PC-3 (cell line): ENCODE measurements at regions not wholly inside any gene's neighbourhood (a gene's known extent, or its start where the extent isn't known, plus 50 kb on each side); places are given as distances from the start of the nearest gene placed in this dataset.

ENCODE experiments used
- ATAC-seq: fragments of 200-7000 bp; cut with Tn5 transposase; 2 replicates; pipeline ENCODE4 v1.9.1; 2020; ENCODE audit warnings: mild to moderate bottlenecking, moderate library complexity
- BruUV-seq: library from RNA; stranded (reverse); fragments of 400-500 nt; replicated peaks from 2 replicates; lab custom pipeline; 2021; lab: Mats Ljungman, UMichigan
- CTCF ChIA-PET: fragments of 300-600 bp; sonication (Branson Sonifier 250); formaldehyde crosslinking; loops from one replicate; lab custom pipeline; 2022; ENCODE audit warnings: antibody characterized with exemption; lab: Charles Lee
- POLR2A ChIA-PET: fragments of 300-600 bp; sonication (Branson Sonifier 250); formaldehyde crosslinking; loops from one replicate; lab custom pipeline; 2022; ENCODE audit warnings: antibody characterized with exemption; ENCODE audit not compliant: unreplicated experiment; lab: Charles Lee
- DNase-seq: peaks from one replicate; pipeline ENCODE4 v3.0.0-alpha.2; 2015
- H2AFZ ChIP-seq: fragments of 300-600 bp; sonication (generic); 2 replicates; pipeline ENCODE4 v1.6.0; 2016; ENCODE audit warnings: antibody characterized with exemption, low read length
- H3F3A ChIP-seq: fragments of 300-600 bp; sonication (generic); one replicate; pipeline ENCODE4 v1.6.0; 2017; ENCODE audit warnings: antibody characterized with exemption, low read length, control low read depth, mild to moderate bottlenecking; ENCODE audit not compliant: unreplicated experiment
- H3K27ac ChIP-seq: fragments of 300-600 bp; sonication (generic); 2 replicates; pipeline ENCODE4 v1.5.1; 2016; ENCODE audit warnings: mild to moderate bottlenecking, low read length
- H3K27me3 ChIP-seq: fragments of 300-600 bp; sonication (generic); 2 replicates; pipeline ENCODE4 v1.6.1; 2016; ENCODE audit warnings: low read length, mixed read lengths
- H3K36me3 ChIP-seq: fragments of 300-600 bp; sonication (generic); 2 replicates; pipeline ENCODE4 v1.6.1; 2016; ENCODE audit warnings: low read depth, mixed run types, low read length, mixed read lengths
- H3K4me1 ChIP-seq: fragments of 300-600 bp; sonication (generic); 2 replicates; pipeline ENCODE4 v1.5.1; 2016; ENCODE audit warnings: low read length; ENCODE audit not compliant: insufficient read depth
- H3K4me2 ChIP-seq: fragments of 300-600 bp; sonication (generic); 2 replicates; pipeline ENCODE4 v1.6.0; 2016; ENCODE audit warnings: low read length
- H3K4me3 ChIP-seq: fragments of 300-600 bp; sonication (generic); 2 replicates; pipeline ENCODE4 v1.5.1; 2016; ENCODE audit warnings: mild to moderate bottlenecking, low read length, mixed read lengths
- H3K79me2 ChIP-seq: fragments of 300-600 bp; sonication (generic); 2 replicates; pipeline ENCODE4 v1.6.1; 2017; ENCODE audit warnings: low read length, mixed read lengths
- H3K9ac ChIP-seq: fragments of 300-600 bp; sonication (generic); 2 replicates; pipeline ENCODE4 v1.6.0; 2016; ENCODE audit warnings: mild to moderate bottlenecking, low read length
- H3K9me2 ChIP-seq: fragments of 300-600 bp; sonication (generic); replicated peaks from 2 replicates; pipeline ENCODE4 v1.6.1; 2016; ENCODE audit warnings: mixed run types, low read length, mixed read lengths
- H3K9me3 ChIP-seq: fragments of 300-600 bp; sonication (generic); 2 replicates; pipeline ENCODE4 v1.6.1; 2016; ENCODE audit warnings: low read length, mixed read lengths
- H4K20me1 ChIP-seq: fragments of 300-600 bp; sonication (generic); 2 replicates; pipeline ENCODE4 v1.6.1; 2016; ENCODE audit warnings: low read length, mixed read lengths
- CTCF ChIP-seq: fragments of 300-600 bp; sonication (generic); conservative IDR thresholded peaks from 2 replicates; pipeline ENCODE4 v1.5.1; 2017; ENCODE audit warnings: antibody characterized with exemption, low read depth, mild to moderate bottlenecking, low read length
- EZH2 ChIP-seq: fragments of 300-600 bp; sonication (generic); IDR thresholded peaks from one replicate; pipeline ENCODE4 v1.6.1; 2017; ENCODE audit warnings: antibody characterized with exemption, mild to moderate bottlenecking, low read length; ENCODE audit not compliant: unreplicated experiment
- EZH2phosphoT487 ChIP-seq: fragments of 300-600 bp; sonication (generic); IDR thresholded peaks from 2 replicates; pipeline ENCODE4 v1.6.1; 2018; ENCODE audit warnings: mild to moderate bottlenecking, antibody characterized with exemption, low read length, borderline replicate concordance
- intact Hi-C: fragments of 100-400 bp; cut with micrococcal nuclease; formaldehyde crosslinking; loops from 2 replicates; pipeline ENCODE4 v1.9.0; 2023

- intact Hi-C loops: no loop called here
- Histone ChIP-seq H3K79me2 (no peaks in the 10 kb centered on the region), H3K9me2 (no peaks in the 10 kb centered on the region), H3K9ac (no peak overlapping the region), H4K20me1 (no peaks in the 10 kb centered on the region), H3K4me1 (no peaks in the 10 kb centered on the region), H2AFZ (no peak overlapping the region), H3K4me2 (no peak overlapping the region), H3K36me3 (no peaks in the 10 kb centered on the region), H3K9me3 (no peaks in the 10 kb centered on the region), H3K27me3 (peaks cover 28% of the 10 kb centered on the region; the same call in 1 of the 2 replicates), H3F3A (no peaks in the 10 kb centered on the region), H3K27ac (no peak overlapping the region), H3K4me3 (no peak overlapping the region)
- no peak for ATAC-seq
- no peak for DNase-seq
- no TSS peak for BruUV-seq
- CTCF ChIA-PET: interaction anchor here (0.8 kb wide), 1 partner anchor 262 kb away, joined by 3 read pairs; no protein-coding TSS in a partner anchor
- POLR2A ChIA-PET: interaction anchor here (0.6 kb wide), 1 partner anchor 572 kb away, joined by 3 read pairs; no protein-coding TSS in a partner anchor
- TF ChIP-seq CTCF (no peak), EZH2phosphoT487 (no peak), EZH2 (no peak)
Observed at GRCh38 chr20:48358176-48359054, 469.4 kb downstream of the PREX1 start.

- intact Hi-C loops: no loop called here
- no peak overlapping the region for H3K9ac ChIP-seq
- POLR2A ChIA-PET: no interaction called here
- no peaks in the 10 kb centered on the region for H3K9me3 ChIP-seq
- no peak for ATAC-seq
- no peaks in the 10 kb centered on the region for H3K36me3 ChIP-seq
- CTCF ChIA-PET: no interaction called here
- TF ChIP-seq EZH2 (no peak), EZH2phosphoT487 (no peak), CTCF (no peak)
- no TSS peak for BruUV-seq
- H3K79me2 ChIP-seq: no peaks in the 10 kb centered on the region
- H3K4me1 ChIP-seq: no peaks in the 10 kb centered on the region
- peaks cover 34% of the 10 kb centered on the region for H3K27me3 ChIP-seq
- no peak overlapping the region for H3K4me2 ChIP-seq
- no peaks in the 10 kb centered on the region for H4K20me1 ChIP-seq
- H3K4me3 ChIP-seq: no peak overlapping the region
- H2AFZ ChIP-seq: no peak overlapping the region
- H3K9me2 ChIP-seq: no peaks in the 10 kb centered on the region
- H3K27ac ChIP-seq: no peak overlapping the region
- no peak for DNase-seq
- no peaks in the 10 kb centered on the region for H3F3A ChIP-seq
Observed at GRCh38 chr20:48357714-48358113, 470.1 kb downstream of the PREX1 start.

GRCh38 chr20:48354903-48355302 lies 472.9 kb downstream of the PREX1 start:
- Histone ChIP-seq H3K9ac (no peak overlapping the region), H2AFZ (no peak overlapping the region), H3F3A (no peaks in the 10 kb centered on the region), H3K9me3 (no peaks in the 10 kb centered on the region), H3K27ac (no peak overlapping the region), H3K4me2 (no peak overlapping the region), H3K4me1 (no peaks in the 10 kb centered on the region), H3K9me2 (no peaks in the 10 kb centered on the region), H4K20me1 (no peaks in the 10 kb centered on the region), H3K79me2 (no peaks in the 10 kb centered on the region), H3K27me3 (peaks cover 41% of the 10 kb centered on the region), H3K4me3 (no peak overlapping the region), H3K36me3 (no peaks in the 10 kb centered on the region)
- ChIA-PET POLR2A (no interaction called here), CTCF (no interaction called here)
- BruUV-seq: no TSS peak
- intact Hi-C loops: no loop called here
- DNase-seq (no peak), ATAC-seq (no peak)
- no peak for TF ChIP-seq EZH2
- TF ChIP-seq EZH2phosphoT487: no peak
- no peak for TF ChIP-seq CTCF
